Karpas-422 (cell line): ENCODE measurements at regions not wholly inside any gene's neighbourhood (a gene's known extent, or its start where the extent isn't known, plus 50 kb on each side); places are given as distances from the start of the nearest gene placed in this dataset.

Source experiments
- DNase-seq: peaks from one replicate; pipeline ENCODE4 v3.0.0-alpha.2; 2015
- H2AFZ ChIP-seq: fragments of 200-600 bp; sonication (generic); 2 replicates; pipeline ENCODE4 v1.6.1; 2014; ENCODE audit warnings: antibody characterized with exemption, low read length, mixed read lengths
- H3K27ac ChIP-seq: fragments of 200-600 bp; sonication (generic); 2 replicates; pipeline ENCODE4 v1.5.1; 2014; ENCODE audit warnings: mild to moderate bottlenecking, low read length, moderate library complexity
- H3K27me3 ChIP-seq: fragments of 200-600 bp; sonication (generic); 2 replicates; pipeline ENCODE4 v1.6.1; 2014; ENCODE audit warnings: low read length, mixed read lengths
- H3K36me3 ChIP-seq: fragments of 200-600 bp; sonication (generic); 2 replicates; pipeline ENCODE4 v1.6.1; 2014; ENCODE audit warnings: low read length, mixed read lengths; ENCODE audit not compliant: insufficient read depth
- H3K4me1 ChIP-seq: fragments of 200-600 bp; sonication (generic); 2 replicates; pipeline ENCODE4 v1.6.1; 2014; ENCODE audit warnings: mild to moderate bottlenecking, low read length, mixed read lengths
- H3K4me2 ChIP-seq: fragments of 200-600 bp; sonication (generic); 2 replicates; pipeline ENCODE4 v1.6.1; 2014; ENCODE audit warnings: low read length, low read depth, mild to moderate bottlenecking; ENCODE audit not compliant: poor library complexity, severe bottlenecking
- H3K4me3 ChIP-seq: fragments of 200-600 bp; sonication (generic); 2 replicates; pipeline ENCODE4 v1.5.1; 2014; ENCODE audit warnings: mild to moderate bottlenecking, antibody characterized with exemption, low read length, mixed read lengths
- H3K79me2 ChIP-seq: fragments of 200-600 bp; sonication (generic); 2 replicates; pipeline ENCODE4 v1.6.1; 2014; ENCODE audit warnings: mild to moderate bottlenecking, low read length, mixed read lengths
- H3K9ac ChIP-seq: fragments of 200-600 bp; sonication (generic); 2 replicates; pipeline ENCODE4 v1.6.0; 2014; ENCODE audit warnings: low read length
- H3K9me2 ChIP-seq: fragments of 200-600 bp; sonication (generic), shearing (Covaris generic); replicated peaks from 2 replicates; pipeline ENCODE4 v1.6.0; 2014; ENCODE audit warnings: mild to moderate bottlenecking, low read length, moderate library complexity; ENCODE audit not compliant: insufficient read depth
- H3K9me3 ChIP-seq: fragments of 300-700, 200-600 bp; sonication (generic); 2 replicates; pipeline ENCODE4 v1.6.1; 2014; ENCODE audit warnings: low read length, mixed read lengths
- H4K20me1 ChIP-seq: fragments of 200-600 bp; sonication (generic); 2 replicates; pipeline ENCODE4 v1.6.1; 2014; ENCODE audit warnings: mild to moderate bottlenecking, antibody characterized with exemption, low read length, low read depth; ENCODE audit not compliant: insufficient read depth

- H3K9me3 ChIP-seq = no peaks in the 10 kb centered on the region
- no peaks in the 10 kb centered on the region for H4K20me1 ChIP-seq
- H3K4me2 ChIP-seq = no peak overlapping the region
- H3K9ac ChIP-seq = no peak overlapping the region
- no peaks in the 10 kb centered on the region for H3K9me2 ChIP-seq
- H3K79me2 ChIP-seq = no peaks in the 10 kb centered on the region
- no peak overlapping the region for H3K4me3 ChIP-seq
- no peaks in the 10 kb centered on the region for H3K27me3 ChIP-seq
- no peak overlapping the region for H2AFZ ChIP-seq
- H3K36me3 ChIP-seq = no peaks in the 10 kb centered on the region
- no peak overlapping the region for H3K27ac ChIP-seq
- no peak for DNase-seq
- H3K4me1 ChIP-seq = peaks cover 40% of the 10 kb centered on the region
Measured at GRCh38 chr20:23198815-23199214, 112.7 kb upstream of the CD93 start.

GRCh38 chr20:23197836-23198235 lies 111.7 kb upstream of the CD93 start:
- Histone ChIP-seq H3K4me1 (peaks cover 40% of the 10 kb centered on the region), H3K36me3 (no peaks in the 10 kb centered on the region), H3K4me3 (no peak overlapping the region), H3K9me2 (no peaks in the 10 kb centered on the region), H4K20me1 (no peaks in the 10 kb centered on the region), H3K27me3 (no peaks in the 10 kb centered on the region), H3K4me2 (no peak overlapping the region), H3K9me3 (no peaks in the 10 kb centered on the region), H3K9ac (no peak overlapping the region), H2AFZ (no peak overlapping the region), H3K79me2 (no peaks in the 10 kb centered on the region), H3K27ac (no peak overlapping the region)
- DNase-seq = no peak

- no peaks in the 10 kb centered on the region for H3K27me3 ChIP-seq
- DNase-seq = peak; percentile 77
- no peaks in the 10 kb centered on the region for H4K20me1 ChIP-seq
- H3K36me3 ChIP-seq = no peaks in the 10 kb centered on the region
- H3K9me2 ChIP-seq = no peaks in the 10 kb centered on the region
- peak overlapping the region; percentile 81 for H3K27ac ChIP-seq
- peaks cover 39% of the 10 kb centered on the region for H3K4me1 ChIP-seq
- peak overlapping the region; percentile 53 for H2AFZ ChIP-seq
- peak overlapping the region; percentile 26; the same call in 1 of the 2 replicates for H3K4me3 ChIP-seq
- H3K9ac ChIP-seq = no peak overlapping the region
- peak overlapping the region; percentile 50 for H3K4me2 ChIP-seq
- H3K9me3 ChIP-seq = no peaks in the 10 kb centered on the region
- H3K79me2 ChIP-seq = no peaks in the 10 kb centered on the region
Measured at GRCh38 chr20:23195636-23196035, 109.5 kb upstream of the CD93 start.

- H3K9me3 ChIP-seq = no peaks in the 10 kb centered on the region
- H3K4me2 ChIP-seq = no peak overlapping the region
- H2AFZ ChIP-seq = no peak overlapping the region
- H3K27ac ChIP-seq = no peak overlapping the region
- peaks cover 29% of the 10 kb centered on the region for H3K4me1 ChIP-seq
- no peaks in the 10 kb centered on the region for H3K79me2 ChIP-seq
- H3K9ac ChIP-seq = no peak overlapping the region
- no peaks in the 10 kb centered on the region for H3K27me3 ChIP-seq
- no peaks in the 10 kb centered on the region for H3K9me2 ChIP-seq
- H4K20me1 ChIP-seq = no peaks in the 10 kb centered on the region
- H3K36me3 ChIP-seq = no peaks in the 10 kb centered on the region
- DNase-seq = no peak
- H3K4me3 ChIP-seq = no peak overlapping the region
Measured at GRCh38 chr20:23193801-23194384, 107.8 kb upstream of the CD93 start.

- H2AFZ ChIP-seq = no peak overlapping the region
- peaks cover 24% of the 10 kb centered on the region for H3K4me1 ChIP-seq
- H3K79me2 ChIP-seq = no peaks in the 10 kb centered on the region
- no peaks in the 10 kb centered on the region for H3K9me2 ChIP-seq
- no peak overlapping the region for H3K4me3 ChIP-seq
- no peaks in the 10 kb centered on the region for H3K9me3 ChIP-seq
- no peaks in the 10 kb centered on the region for H4K20me1 ChIP-seq
- no peak overlapping the region for H3K9ac ChIP-seq
- H3K27ac ChIP-seq = no peak overlapping the region
- H3K4me2 ChIP-seq = no peak overlapping the region
- no peaks in the 10 kb centered on the region for H3K27me3 ChIP-seq
- no peaks in the 10 kb centered on the region for H3K36me3 ChIP-seq
- no peak for DNase-seq
Measured at GRCh38 chr20:23192469-23192868, 106.3 kb upstream of the CD93 start.

GRCh38 chr20:23190557-23190956 lies 104.4 kb upstream of the CD93 start:
- Histone ChIP-seq H4K20me1 (no peaks in the 10 kb centered on the region), H3K9me2 (no peaks in the 10 kb centered on the region), H3K27ac (no peak overlapping the region), H3K79me2 (no peaks in the 10 kb centered on the region), H2AFZ (no peak overlapping the region), H3K4me1 (peaks cover 17% of the 10 kb centered on the region), H3K4me3 (no peak overlapping the region), H3K9me3 (no peaks in the 10 kb centered on the region), H3K4me2 (no peak overlapping the region), H3K27me3 (no peaks in the 10 kb centered on the region), H3K9ac (no peak overlapping the region), H3K36me3 (no peaks in the 10 kb centered on the region)
- no peak for DNase-seq

GRCh38 chr20:23189854-23190253 lies 103.7 kb upstream of the CD93 start:
- H3K79me2 ChIP-seq = no peaks in the 10 kb centered on the region
- H3K9ac ChIP-seq = no peak overlapping the region
- no peak for DNase-seq
- no peak overlapping the region for H3K4me2 ChIP-seq
- no peaks in the 10 kb centered on the region for H3K9me2 ChIP-seq
- H3K4me3 ChIP-seq = no peak overlapping the region
- H2AFZ ChIP-seq = no peak overlapping the region
- H3K27ac ChIP-seq = no peak overlapping the region
- no peaks in the 10 kb centered on the region for H3K9me3 ChIP-seq
- no peaks in the 10 kb centered on the region for H3K27me3 ChIP-seq
- H3K36me3 ChIP-seq = no peaks in the 10 kb centered on the region
- H4K20me1 ChIP-seq = no peaks in the 10 kb centered on the region
- H3K4me1 ChIP-seq = peaks cover 10% of the 10 kb centered on the region

GRCh38 chr20:23189341-23189740 lies 103.2 kb upstream of the CD93 start:
- H3K4me2 ChIP-seq = no peak overlapping the region
- no peaks in the 10 kb centered on the region for H4K20me1 ChIP-seq
- no peak overlapping the region for H3K27ac ChIP-seq
- no peaks in the 10 kb centered on the region for H3K36me3 ChIP-seq
- H3K4me1 ChIP-seq = peaks cover 5% of the 10 kb centered on the region
- H3K9me3 ChIP-seq = no peaks in the 10 kb centered on the region
- no peaks in the 10 kb centered on the region for H3K27me3 ChIP-seq
- no peak overlapping the region for H2AFZ ChIP-seq
- H3K9me2 ChIP-seq = no peaks in the 10 kb centered on the region
- H3K9ac ChIP-seq = no peak overlapping the region
- H3K79me2 ChIP-seq = no peaks in the 10 kb centered on the region
- H3K4me3 ChIP-seq = no peak overlapping the region
- DNase-seq = no peak
